ENCODE measurements at regions not wholly inside any gene's neighbourhood (a gene's known extent, or its start where the extent isn't known, plus 50 kb on each side); places are given as distances from the start of the nearest gene placed in this dataset.

DNA sequence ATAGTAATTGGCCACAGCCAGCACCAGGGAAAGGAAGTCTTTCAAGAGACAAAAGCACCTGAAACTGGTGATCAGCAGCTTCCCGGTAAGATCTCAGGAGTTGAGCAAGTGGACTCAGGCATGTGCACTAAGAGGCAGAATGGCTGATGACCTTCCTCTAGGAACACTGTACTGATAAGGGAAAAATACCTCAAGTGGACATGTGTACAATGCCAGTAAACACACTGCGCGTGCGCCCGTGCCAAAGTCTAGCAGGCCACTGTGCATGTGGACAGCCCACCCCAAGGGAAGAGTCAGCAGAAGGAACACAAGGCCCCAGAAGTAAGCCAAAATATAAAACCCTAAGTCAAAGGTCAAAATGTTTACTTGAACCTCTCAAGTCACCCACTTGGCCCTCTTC, 423.0 kb downstream of the TUSC1 start:
- ChIA-PET CTCF (no interaction called here), POLR2A (ENCODE audit: low non-redundant PET) (no interaction called here)
- no peak overlapping the region for H3K27ac ChIP-seq (ENCODE audit: low read depth, low read length, poor library complexity, severe bottlenecking)
- H3K9me3 ChIP-seq (ENCODE audit: low read depth, low read length, poor library complexity, severe bottlenecking) = no peaks in the 10 kb centered on the region
- no peak overlapping the region for H3K4me3 ChIP-seq (ENCODE audit: low read depth, low read length, poor library complexity, severe bottlenecking)
- BruUV-seq (replicated peaks) = no TSS peak
- H3K4me1 ChIP-seq (ENCODE audit: insufficient read depth, low read length, poor library complexity, severe bottlenecking) = no peaks in the 10 kb centered on the region
- intact Hi-C loops (cut with micrococcal nuclease; ENCODE audit: unreplicated experiment) = no loop called here
- DNase-seq (ENCODE audit: low spot score) = no peak
- H3K27me3 ChIP-seq (replicated peaks; ENCODE audit: insufficient read depth, low read depth, low read length, poor library complexity) = no peaks in the 10 kb centered on the region
- H3K36me3 ChIP-seq (ENCODE audit: insufficient read depth, low read length, poor library complexity, severe bottlenecking) = no peaks in the 10 kb centered on the region
- TF ChIP-seq, protein P1, sequence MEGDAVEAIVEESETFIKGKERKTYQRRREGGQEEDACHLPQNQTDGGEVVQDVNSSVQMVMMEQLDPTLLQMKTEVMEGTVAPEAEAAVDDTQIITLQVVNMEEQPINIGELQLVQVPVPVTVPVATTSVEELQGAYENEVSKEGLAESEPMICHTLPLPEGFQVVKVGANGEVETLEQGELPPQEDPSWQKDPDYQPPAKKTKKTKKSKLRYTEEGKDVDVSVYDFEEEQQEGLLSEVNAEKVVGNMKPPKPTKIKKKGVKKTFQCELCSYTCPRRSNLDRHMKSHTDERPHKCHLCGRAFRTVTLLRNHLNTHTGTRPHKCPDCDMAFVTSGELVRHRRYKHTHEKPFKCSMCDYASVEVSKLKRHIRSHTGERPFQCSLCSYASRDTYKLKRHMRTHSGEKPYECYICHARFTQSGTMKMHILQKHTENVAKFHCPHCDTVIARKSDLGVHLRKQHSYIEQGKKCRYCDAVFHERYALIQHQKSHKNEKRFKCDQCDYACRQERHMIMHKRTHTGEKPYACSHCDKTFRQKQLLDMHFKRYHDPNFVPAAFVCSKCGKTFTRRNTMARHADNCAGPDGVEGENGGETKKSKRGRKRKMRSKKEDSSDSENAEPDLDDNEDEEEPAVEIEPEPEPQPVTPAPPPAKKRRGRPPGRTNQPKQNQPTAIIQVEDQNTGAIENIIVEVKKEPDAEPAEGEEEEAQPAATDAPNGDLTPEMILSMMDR (conservative IDR thresholded peaks at IDR 0.05; ENCODE audit: low read depth, low read length) = no peak
- no peak for TF ChIP-seq EZH2 (IDR thresholded peaks at IDR 0.05; ENCODE audit: borderline replicate concordance, low read depth, low read length, poor library complexity, severe bottlenecking)

DNA sequence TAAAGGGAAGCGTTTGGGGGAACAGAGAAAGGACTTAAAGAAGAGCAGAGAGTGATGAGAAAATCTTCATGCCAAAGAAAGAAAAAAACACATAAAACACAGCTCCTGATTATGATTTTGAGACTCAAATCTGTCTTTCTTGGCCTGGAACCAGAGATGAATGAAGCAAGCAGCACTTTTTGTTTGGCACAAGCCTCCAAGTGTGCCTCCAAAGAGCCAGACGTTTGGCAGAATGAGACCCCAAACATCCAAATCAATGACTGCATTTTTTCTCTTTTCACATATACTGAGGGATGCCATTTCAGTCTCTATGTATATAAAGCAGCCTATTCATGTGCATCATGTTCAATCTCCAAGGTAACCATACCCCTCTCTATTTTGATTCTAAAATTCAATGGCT, 424.2 kb downstream of the TUSC1 start:
- ChIA-PET CTCF (no interaction called here), POLR2A (ENCODE audit: low non-redundant PET) (no interaction called here)
- no peaks in the 10 kb centered on the region for H3K36me3 ChIP-seq (ENCODE audit: insufficient read depth, low read length, poor library complexity, severe bottlenecking)
- H3K27ac ChIP-seq (ENCODE audit: low read depth, low read length, poor library complexity, severe bottlenecking) = no peak overlapping the region
- no peaks in the 10 kb centered on the region for H3K27me3 ChIP-seq (replicated peaks; ENCODE audit: insufficient read depth, low read depth, low read length, poor library complexity)
- BruUV-seq (replicated peaks) = no TSS peak
- H3K9me3 ChIP-seq (ENCODE audit: low read depth, low read length, poor library complexity, severe bottlenecking) = peaks cover 1% of the 10 kb centered on the region
- no peak for TF ChIP-seq EZH2 (IDR thresholded peaks at IDR 0.05; ENCODE audit: borderline replicate concordance, low read depth, low read length, poor library complexity, severe bottlenecking)
- TF ChIP-seq, protein P1 (conservative IDR thresholded peaks at IDR 0.05; ENCODE audit: low read depth, low read length) = no peak
- no peak for DNase-seq (ENCODE audit: low spot score)
- H3K4me3 ChIP-seq (ENCODE audit: low read depth, low read length, poor library complexity, severe bottlenecking) = no peak overlapping the region
- no peaks in the 10 kb centered on the region for H3K4me1 ChIP-seq (ENCODE audit: insufficient read depth, low read length, poor library complexity, severe bottlenecking)
- intact Hi-C loops (cut with micrococcal nuclease; ENCODE audit: unreplicated experiment) = no loop called here

DNA sequence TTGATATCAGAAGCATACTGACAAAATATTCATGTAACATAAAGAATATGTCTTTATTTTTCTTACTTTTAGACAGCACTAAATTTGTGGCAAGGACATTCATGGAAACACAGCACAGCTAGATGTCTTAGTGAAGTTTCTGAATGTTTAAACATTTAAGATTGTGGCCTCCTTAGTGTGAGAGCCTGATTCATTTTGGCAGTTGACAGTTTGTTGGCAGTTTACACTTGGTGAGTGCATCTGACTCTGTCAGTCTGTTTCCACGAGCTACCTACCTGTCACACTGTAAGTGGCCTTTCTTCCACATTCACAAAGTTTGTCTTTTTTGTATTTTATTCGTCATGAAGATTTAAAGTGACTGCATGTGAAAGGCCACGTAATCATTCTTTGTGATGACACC, 436.8 kb downstream of the TUSC1 start:
- Histone ChIP-seq H3K4me3 (ENCODE audit: low read depth, low read length, poor library complexity, severe bottlenecking) (no peak overlapping the region), H3K4me1 (ENCODE audit: insufficient read depth, low read length, poor library complexity, severe bottlenecking) (no peaks in the 10 kb centered on the region), H3K27me3 (replicated peaks; ENCODE audit: insufficient read depth, low read depth, low read length, poor library complexity) (no peaks in the 10 kb centered on the region), H3K36me3 (ENCODE audit: insufficient read depth, low read length, poor library complexity, severe bottlenecking) (no peaks in the 10 kb centered on the region), H3K9me3 (ENCODE audit: low read depth, low read length, poor library complexity, severe bottlenecking) (no peaks in the 10 kb centered on the region), H3K27ac (ENCODE audit: low read depth, low read length, poor library complexity, severe bottlenecking) (no peak overlapping the region)
- ChIA-PET POLR2A (ENCODE audit: low non-redundant PET) (no interaction called here), CTCF (no interaction called here)
- BruUV-seq (replicated peaks) = no TSS peak
- DNase-seq (ENCODE audit: low spot score) = no peak
- TF ChIP-seq, protein P1 (conservative IDR thresholded peaks at IDR 0.05; ENCODE audit: low read depth, low read length) = no peak
- no peak for TF ChIP-seq EZH2 (IDR thresholded peaks at IDR 0.05; ENCODE audit: borderline replicate concordance, low read depth, low read length, poor library complexity, severe bottlenecking)
- intact Hi-C loops (cut with micrococcal nuclease; ENCODE audit: unreplicated experiment) = no loop called here

Data from A673 (cell line).